Activated CD8-positive, alpha-beta T cell treated with anti-CD3 and anti-CD28 coated beads, Interleukin-2, amount 10 ng/mL, durations not matched to agents 7 days and 5 days (primary cell): ENCODE measurements at regions not wholly inside any gene's neighbourhood (a gene's known extent, or its start where the extent isn't known, plus 50 kb on each side); places are given as distances from the start of the nearest gene placed in this dataset.
"Not testable (repeated sequence)": the region's sequence is repeated elsewhere in the genome, so short reads cannot be mapped to it uniquely, and the experiment has no call there.

Experiments
- ATAC-seq: fragments of 150-1000 bp; cut with Tn5 transposase; one replicate; pipeline ENCODE4 v1.10.0; 2021; ENCODE audit warnings: moderate library complexity
- CTCF ChIA-PET: fragments of 350-600 bp; sonication (Branson Sonifier 250); formaldehyde crosslinking; loops from one replicate; lab custom pipeline; 2021; ENCODE audit warnings: antibody characterized with exemption; lab: Charles Lee
- POLR2A ChIA-PET: fragments of 350-600 bp; sonication (Branson Sonifier 250); formaldehyde crosslinking; loops from one replicate; lab custom pipeline; 2021; ENCODE audit warnings: antibody characterized with exemption; lab: Charles Lee
- DNase-seq: peaks from one replicate; pipeline ENCODE4 v3.0.0-alpha.2; 2020
- H3K27ac Mint-ChIP-seq: one replicate; pipeline ENCODE4 v1.8.0; 2021; ENCODE audit warnings: mild to moderate bottlenecking, mixed read lengths
- H3K27me3 Mint-ChIP-seq: one replicate; pipeline ENCODE4 v1.8.0; 2021; ENCODE audit warnings: low read depth, mixed read lengths
- H3K36me3 Mint-ChIP-seq: one replicate; pipeline ENCODE4 v1.8.0; 2021; ENCODE audit warnings: low read depth, mixed read lengths
- H3K4me1 Mint-ChIP-seq: one replicate; pipeline ENCODE4 v1.8.0; 2021; ENCODE audit warnings: low read depth, mixed read lengths
- H3K4me3 Mint-ChIP-seq: one replicate; pipeline ENCODE4 v1.8.0; 2021; ENCODE audit warnings: mild to moderate bottlenecking, mixed read lengths
- H3K9me3 Mint-ChIP-seq: one replicate; pipeline ENCODE4 v1.8.0; 2022; ENCODE audit warnings: mixed read lengths; ENCODE audit not compliant: insufficient read depth

DNA sequence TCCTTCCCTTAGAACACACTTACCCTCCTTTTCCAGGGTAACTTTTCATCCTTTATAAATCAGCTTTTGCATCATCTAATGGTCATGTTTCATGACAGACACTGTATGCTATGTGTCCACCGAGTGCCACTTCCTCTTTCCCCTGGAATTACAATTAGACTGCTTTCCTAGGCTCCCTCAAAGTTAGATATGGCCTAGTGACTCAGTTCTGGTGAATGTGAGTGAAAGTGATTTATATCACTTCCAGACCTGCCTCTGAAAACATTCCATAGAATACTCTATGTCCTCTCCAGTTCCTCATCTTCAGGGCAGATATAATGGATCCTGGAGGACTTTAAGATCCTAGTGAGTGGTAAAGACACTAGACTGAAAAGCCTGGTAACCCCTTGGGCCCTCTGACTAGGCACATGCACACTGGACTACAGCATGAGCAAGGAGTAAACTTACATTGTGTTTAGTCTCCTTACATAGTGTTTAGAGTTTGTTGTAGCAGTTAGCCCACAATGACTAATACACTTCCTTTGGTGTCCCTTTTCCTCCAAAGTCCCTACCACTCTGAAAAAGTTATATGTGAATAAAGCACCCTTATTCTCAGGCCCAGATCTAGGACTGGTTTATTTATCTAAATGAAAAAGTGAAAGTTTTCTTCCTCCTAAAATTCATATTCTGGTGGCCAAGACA lies 59.3 kb downstream of the GPR88 start:
- Mint-ChIP-seq H3K4me1 (peaks cover 13% of the 10 kb centered on the region), H3K9me3 (peaks cover 7% of the 10 kb centered on the region), H3K36me3 (peaks cover 19% of the 10 kb centered on the region), H3K4me3 (no peak overlapping the region), H3K27me3 (no peaks in the 10 kb centered on the region), H3K27ac (peak overlapping the region; percentile 36)
- DNase-seq, result no peak
- CTCF ChIA-PET, result no interaction called here
- ATAC-seq, result peak; percentile 42
- POLR2A ChIA-PET, result no interaction called here

- H3K4me1 Mint-ChIP-seq, result peaks cover 13% of the 10 kb centered on the region
- H3K9me3 Mint-ChIP-seq, result peaks cover 11% of the 10 kb centered on the region
- no peaks in the 10 kb centered on the region for H3K27me3 Mint-ChIP-seq
- ChIA-PET CTCF (no interaction called here), POLR2A (no interaction called here)
- H3K36me3 Mint-ChIP-seq, result peaks cover 22% of the 10 kb centered on the region
- ATAC-seq (no peak), DNase-seq (no peak)
- H3K4me3 Mint-ChIP-seq, result no peak overlapping the region
- no peak overlapping the region for H3K27ac Mint-ChIP-seq
These were observed 59.8 kb downstream of the GPR88 start for GRCh38 chr1:100597784-100598183.

GRCh38 chr1:100600377-100600776 lies 62.4 kb downstream of the GPR88 start:
- CTCF ChIA-PET, H3K27me3 Mint-ChIP-seq, POLR2A ChIA-PET, H3K27ac Mint-ChIP-seq, DNase-seq, H3K4me3 Mint-ChIP-seq, ATAC-seq: not testable (repeated sequence)
- Mint-ChIP-seq H3K36me3 (peaks cover 24% of the 10 kb centered on the region), H3K9me3 (peaks cover 14% of the 10 kb centered on the region), H3K4me1 (peaks cover 13% of the 10 kb centered on the region)

DNA sequence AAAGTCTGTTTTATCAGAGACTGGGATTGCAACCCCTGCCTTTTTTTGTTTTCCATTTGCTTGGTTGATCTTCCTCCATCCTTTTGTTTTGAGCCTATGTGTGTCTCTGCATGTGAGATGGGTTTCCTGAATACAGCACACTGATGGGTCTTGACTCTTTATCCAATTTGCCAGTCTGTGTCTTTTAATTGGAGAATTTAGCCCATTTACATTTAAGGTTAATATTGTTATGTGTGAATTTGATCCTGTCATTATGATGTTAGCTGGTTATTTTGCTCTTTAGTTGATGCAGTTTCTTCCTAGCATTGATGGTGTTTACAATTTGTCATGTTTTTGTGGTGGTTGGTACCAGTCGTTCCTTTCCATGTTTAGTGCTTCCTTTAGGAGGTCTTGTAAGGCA lies 64.1 kb downstream of the GPR88 start:
- H3K4me1 Mint-ChIP-seq, CTCF ChIA-PET, H3K4me3 Mint-ChIP-seq, H3K27ac Mint-ChIP-seq, ATAC-seq, DNase-seq: not testable (repeated sequence)
- peaks cover 14% of the 10 kb centered on the region for H3K9me3 Mint-ChIP-seq
- POLR2A ChIA-PET, result interaction anchor here (1.1 kb wide), 1 partner anchor 11 kb away, joined by 3 read pairs; no protein-coding TSS in a partner anchor
- peaks cover 11% of the 10 kb centered on the region for H3K27me3 Mint-ChIP-seq
- peaks cover 21% of the 10 kb centered on the region for H3K36me3 Mint-ChIP-seq

- H3K36me3 Mint-ChIP-seq, result peaks cover 16% of the 10 kb centered on the region
- ATAC-seq (no peak), DNase-seq (no peak)
- no peak overlapping the region for H3K4me3 Mint-ChIP-seq
- peaks cover 23% of the 10 kb centered on the region for H3K27me3 Mint-ChIP-seq
- CTCF ChIA-PET, result interaction anchor here (0.6 to 4.2 kb wide), 2 partner anchors 265 to 417 kb away, joined by 3 to 14 read pairs; no protein-coding TSS in a partner anchor
- no peak overlapping the region for H3K27ac Mint-ChIP-seq
- H3K4me1 Mint-ChIP-seq, result no peaks in the 10 kb centered on the region
- POLR2A ChIA-PET, result no interaction called here
- H3K9me3 Mint-ChIP-seq, result peaks cover 14% of the 10 kb centered on the region
These were observed 66.4 kb downstream of the GPR88 start for GRCh38 chr1:100604372-100604771.

- no peak overlapping the region for H3K27ac Mint-ChIP-seq
- no peak overlapping the region for H3K4me3 Mint-ChIP-seq
- H3K36me3 Mint-ChIP-seq, result peaks cover 7% of the 10 kb centered on the region
- ATAC-seq (no peak), DNase-seq (no peak)
- H3K4me1 Mint-ChIP-seq, result no peaks in the 10 kb centered on the region
- CTCF ChIA-PET, result interaction anchor here (0.5 to 4.2 kb wide), 5 partner anchors 152 to 751 kb away, joined by 3 to 14 read pairs (median 4); no protein-coding TSS in a partner anchor
- peaks cover 7% of the 10 kb centered on the region for H3K9me3 Mint-ChIP-seq
- POLR2A ChIA-PET, result no interaction called here
- H3K27me3 Mint-ChIP-seq, result peaks cover 25% of the 10 kb centered on the region
These were observed 68.5 kb downstream of the GPR88 start for GRCh38 chr1:100606438-100606837.

DNA sequence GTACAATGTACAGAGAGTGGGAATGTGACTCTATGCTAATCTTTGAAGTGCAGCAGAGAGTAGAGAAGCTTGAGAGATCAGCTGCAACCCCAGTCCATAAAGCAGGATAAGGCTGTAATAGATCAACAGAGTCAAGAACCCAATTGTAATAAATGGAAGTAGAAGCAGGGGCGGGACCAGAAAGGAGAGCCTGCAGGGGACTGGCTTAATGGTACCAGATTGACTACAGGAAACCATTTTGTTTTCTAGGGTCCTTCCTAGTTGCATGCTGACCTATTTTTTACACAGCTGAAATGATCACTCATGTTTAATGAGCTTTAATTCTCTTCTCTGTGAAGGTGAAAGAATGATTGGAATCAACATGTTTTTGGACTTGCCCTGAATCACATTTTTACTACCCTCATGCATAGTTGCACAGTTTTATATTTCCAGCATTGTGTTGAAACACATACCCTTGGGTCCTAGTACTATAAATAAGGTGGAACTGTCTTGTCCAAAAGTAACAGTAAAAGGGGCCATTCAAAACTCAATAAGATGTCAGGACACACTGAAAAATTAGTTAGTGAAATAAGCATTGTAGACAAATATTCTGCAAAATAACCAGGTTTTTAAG lies 69.8 kb downstream of the GPR88 start:
- CTCF ChIA-PET, result interaction anchor here (0.6 to 4.2 kb wide), 3 partner anchors 259 to 1467 kb away, joined by 3 to 14 read pairs (median 7); no protein-coding TSS in a partner anchor
- Mint-ChIP-seq H3K4me3 (no peak overlapping the region), H3K4me1 (no peaks in the 10 kb centered on the region), H3K27me3 (peaks cover 29% of the 10 kb centered on the region), H3K9me3 (peaks cover 4% of the 10 kb centered on the region), H3K27ac (no peak overlapping the region), H3K36me3 (peaks cover 3% of the 10 kb centered on the region)
- POLR2A ChIA-PET, result no interaction called here
- ATAC-seq, result no peak
- no peak for DNase-seq

DNA sequence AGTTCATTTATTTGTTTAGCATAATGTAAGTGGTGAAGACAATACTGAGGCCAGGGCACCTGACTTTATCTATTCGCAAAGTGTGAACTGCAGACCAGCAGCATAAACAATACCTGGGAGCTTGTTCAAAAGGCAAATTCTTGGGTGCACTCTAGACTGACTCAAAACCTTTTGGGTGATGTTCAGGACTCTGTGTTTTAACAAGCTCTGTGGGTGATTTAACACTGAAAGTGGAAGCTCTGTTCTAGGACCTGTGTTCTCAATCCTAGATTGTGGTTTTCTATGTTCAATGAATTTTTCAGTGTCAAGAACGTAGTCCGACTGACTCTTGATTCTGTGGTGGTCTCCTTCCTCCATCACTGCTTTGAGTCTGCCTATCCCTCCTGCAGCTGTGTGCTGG lies 71.9 kb downstream of the GPR88 start:
- ChIA-PET CTCF (interaction anchor here (0.8 to 2.1 kb wide), 4 partner anchors 20 to 259 kb away, joined by 3 to 7 read pairs (median 3); no protein-coding TSS in a partner anchor), POLR2A (no interaction called here)
- H3K4me1 Mint-ChIP-seq, result peaks cover 17% of the 10 kb centered on the region
- no peak overlapping the region for H3K4me3 Mint-ChIP-seq
- no peak for DNase-seq
- H3K36me3 Mint-ChIP-seq, result no peaks in the 10 kb centered on the region
- H3K27ac Mint-ChIP-seq, result no peak overlapping the region
- H3K27me3 Mint-ChIP-seq, result peaks cover 29% of the 10 kb centered on the region
- no peaks in the 10 kb centered on the region for H3K9me3 Mint-ChIP-seq
- no peak for ATAC-seq

DNA sequence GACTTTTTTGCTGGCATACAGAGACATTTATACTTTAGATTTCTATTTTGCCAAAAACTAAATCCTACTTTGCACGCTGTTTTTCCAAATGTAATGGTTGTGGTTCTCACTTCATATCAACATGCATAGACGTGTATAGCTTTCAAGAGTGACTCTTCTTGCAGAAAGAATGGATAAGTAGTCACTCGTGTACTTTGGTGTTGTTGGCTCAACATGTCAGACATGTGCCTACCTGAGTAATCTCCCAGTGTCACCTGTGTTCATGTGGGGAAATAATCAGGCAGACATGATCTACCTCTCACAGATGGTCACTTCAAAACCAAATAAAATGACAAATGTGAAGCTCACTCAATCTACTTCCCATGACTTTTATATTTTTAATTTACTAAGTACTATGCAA lies 73.1 kb downstream of the GPR88 start:
- ChIA-PET CTCF (interaction anchor here (0.7 to 1.3 kb wide), 3 partner anchors 21 to 151 kb away, joined by 3 read pairs; no protein-coding TSS in a partner anchor), POLR2A (no interaction called here)
- Mint-ChIP-seq H3K27ac (no peak overlapping the region), H3K9me3 (no peaks in the 10 kb centered on the region), H3K4me3 (no peak overlapping the region), H3K36me3 (no peaks in the 10 kb centered on the region), H3K27me3 (peaks cover 23% of the 10 kb centered on the region), H3K4me1 (peaks cover 22% of the 10 kb centered on the region)
- ATAC-seq, result no peak
- no peak for DNase-seq

DNA sequence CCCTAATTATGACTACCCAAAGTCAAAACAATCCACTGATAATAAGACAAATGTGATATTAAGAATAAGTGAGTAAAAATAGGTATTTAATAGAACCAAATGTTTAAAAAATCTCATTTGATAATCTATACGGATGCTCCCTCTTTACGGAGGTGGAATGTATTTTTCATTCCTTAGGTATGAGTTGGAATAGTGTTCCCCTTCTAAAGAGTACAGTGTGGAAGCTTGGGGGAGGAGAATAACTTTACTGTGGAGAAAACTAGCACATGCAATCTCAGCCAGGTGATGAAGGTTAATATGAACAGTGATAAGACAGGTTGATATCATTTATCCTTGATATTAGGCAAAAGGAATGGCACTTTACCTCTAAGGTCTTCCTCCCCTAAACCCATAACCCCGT lies 74.6 kb downstream of the GPR88 start:
- Mint-ChIP-seq H3K4me3 (no peak overlapping the region), H3K4me1 (peaks cover 22% of the 10 kb centered on the region), H3K27ac (no peak overlapping the region), H3K9me3 (no peaks in the 10 kb centered on the region), H3K27me3 (peaks cover 17% of the 10 kb centered on the region), H3K36me3 (no peaks in the 10 kb centered on the region)
- DNase-seq, result no peak
- CTCF ChIA-PET, result no interaction called here
- ATAC-seq, result no peak
- POLR2A ChIA-PET, result interaction anchor here (0.8 kb wide), 1 partner anchor 10 kb away, joined by 3 read pairs; no protein-coding TSS in a partner anchor

DNA sequence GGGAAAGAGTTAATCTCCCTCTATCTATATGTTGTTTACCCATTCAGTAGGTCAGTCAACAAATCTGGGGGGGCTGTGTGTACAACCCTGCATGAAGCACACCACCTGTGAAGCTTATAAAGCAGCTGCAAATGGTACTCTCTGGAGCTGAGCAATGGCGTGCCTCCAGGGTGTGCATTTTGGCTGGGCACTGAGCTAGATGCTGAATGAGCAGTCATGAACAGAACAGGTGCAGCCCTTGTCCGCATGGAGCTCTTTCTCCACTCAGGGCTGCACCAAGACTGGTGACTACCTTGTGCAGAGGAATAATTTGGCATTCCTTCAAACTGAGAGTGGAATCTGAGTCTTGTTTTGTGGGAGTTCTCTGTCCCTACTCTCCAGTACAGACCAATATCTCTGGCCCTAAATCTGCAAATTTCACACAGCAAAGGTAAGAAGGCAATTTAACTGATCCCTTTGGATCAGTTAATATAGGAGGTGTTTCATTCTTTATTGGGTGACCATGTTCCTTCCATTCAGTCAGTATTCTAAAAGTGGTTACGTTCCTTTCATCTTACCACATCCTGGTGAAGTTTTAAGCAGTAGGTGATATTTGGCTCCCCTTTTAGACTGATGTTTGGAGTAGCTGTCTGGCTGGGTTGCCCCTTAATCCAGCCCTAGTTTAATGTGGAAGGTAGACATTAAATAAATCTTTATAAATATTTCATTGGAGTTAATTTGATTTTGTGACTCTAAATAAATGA lies 76.0 kb downstream of the GPR88 start:
- DNase-seq (no peak), ATAC-seq (peak; percentile 83)
- ChIA-PET CTCF (interaction anchor here (0.6 to 2.2 kb wide), 7 partner anchors 81 to 255 kb away, joined by 3 to 6 read pairs (median 4); no protein-coding TSS in a partner anchor), POLR2A (interaction anchor here (0.8 kb wide), 1 partner anchor 835 kb away, joined by 3 read pairs; no protein-coding TSS in a partner anchor)
- Mint-ChIP-seq H3K27me3 (peaks cover 13% of the 10 kb centered on the region), H3K4me3 (peak overlapping the region; percentile 23), H3K27ac (peak overlapping the region; percentile 65), H3K9me3 (no peaks in the 10 kb centered on the region), H3K4me1 (peaks cover 22% of the 10 kb centered on the region), H3K36me3 (no peaks in the 10 kb centered on the region)
